Esophagus squamous epithelium (tissue), 4 donors: ENCODE measurements at regions not wholly inside any gene's neighbourhood (a gene's known extent, or its start where the extent isn't known, plus 50 kb on each side); places are given as distances from the start of the nearest gene placed in this dataset.

Experiments
- CTCF ChIP-seq, 6 experiments: fragments of 450-650 bp in 4 of 6; fragments of 200-600 bp in 2 of 6; sonication (generic) in 2 of 6; IDR thresholded peaks; one replicate each; pipeline ENCODE4 v1.5.1; 2016 to 2019; ENCODE audit warnings: antibody characterized with exemption in 6 of 6, mild to moderate bottlenecking in 4 of 6, moderate library complexity in 4 of 6
- POLR2A ChIP-seq, 4 donors: fragments of 450-650 bp; IDR thresholded peaks; one replicate each; pipeline ENCODE4 v1.6.1; 2017; ENCODE audit warnings: antibody characterized with exemption in 4 of 4, mild to moderate bottlenecking in 4 of 4, moderate library complexity in 3 of 4

- no peak for TF ChIP-seq CTCF (IDR thresholded peaks at IDR 0.05)
- TF ChIP-seq POLR2A (IDR thresholded peaks at IDR 0.05): no peak
These were observed 497.8 kb upstream of the ARID1B start for GRCh38 chr6:156279261-156279969.
